Thymus (tissue), 11 donors: ENCODE measurements at regions not wholly inside any gene's neighbourhood (a gene's known extent, or its start where the extent isn't known, plus 50 kb on each side); places are given as distances from the start of the nearest gene placed in this dataset.

Experiments used
- DNase-seq, 9 donors: peaks; one replicate each; pipeline ENCODE4 v3.0.0-alpha.2; 2013; ENCODE audit warnings: low spot score in 9 of 9, low read depth in 6 of 9, missing footprints in 1 of 9
- H3K27ac ChIP-seq, 2 donors: one replicate each; pipeline ENCODE4 v1.5.1; 2013; ENCODE audit warnings: control low read depth in 1 of 2, low read depth in 1 of 2, low read length in 1 of 2, mild to moderate bottlenecking in 1 of 2, moderate library complexity in 1 of 2
- H3K27me3 ChIP-seq, 2 donors: one replicate each; pipeline ENCODE4 v1.5.1; 2013; ENCODE audit warnings: low read length in 1 of 2; ENCODE audit not compliant: control insufficient read depth in 2 of 2, insufficient read depth in 1 of 2
- H3K36me3 ChIP-seq, 2 donors: one replicate each; pipeline ENCODE4 v1.5.1; 2013; ENCODE audit warnings: low read length in 1 of 2, mild to moderate bottlenecking in 1 of 2, moderate library complexity in 1 of 2; ENCODE audit not compliant: control insufficient read depth in 2 of 2, insufficient read depth in 2 of 2
- H3K4me1 ChIP-seq, 2 donors: one replicate each; pipeline ENCODE4 v1.5.1; 2013; ENCODE audit warnings: low read length in 2 of 2; ENCODE audit not compliant: control insufficient read depth in 2 of 2, insufficient read depth in 2 of 2
- H3K4me3 ChIP-seq, 2 donors: one replicate each; pipeline ENCODE4 v1.5.1; 2013; ENCODE audit warnings: low read length in 2 of 2, control low read depth in 1 of 2, mild to moderate bottlenecking in 1 of 2
- H3K9me3 ChIP-seq, 2 donors: one replicate each; pipeline ENCODE4 v1.5.1; 2013; ENCODE audit warnings: low read length in 1 of 2, mild to moderate bottlenecking in 1 of 2; ENCODE audit not compliant: control insufficient read depth in 2 of 2, insufficient read depth in 1 of 2
- WGBS: extraction: QIAGEN DNeasy Blood & Tissue Kit; methylation state at CpG from one replicate; pipeline ENCODE4 v1.1.7; 2013; 5-methylcytosine and 5-hydroxymethylcytosine counted together
- donor health status: healthy.

GRCh38 chr17:53655591-53655990 is 167.1 kb upstream of the KIF2B start:
- Histone ChIP-seq H3K4me3 (no peak overlapping the region), H3K9me3 (no peaks in the 10 kb centered on the region), H3K4me1 (no peaks in the 10 kb centered on the region), H3K27me3 (no peaks in the 10 kb centered on the region), H3K27ac (no peak overlapping the region), H3K36me3 (no peaks in the 10 kb centered on the region)
- 80% methylated on average over 1 of the region's 1 CpG for WGBS
- DNase-seq = no peak

GRCh38 chr17:53649201-53649600 is 173.5 kb upstream of the KIF2B start:
- DNase-seq = no peak
- Histone ChIP-seq H3K27ac (no peak overlapping the region), H3K36me3 (no peaks in the 10 kb centered on the region), H3K9me3 (peaks cover 0 to 3% of the 10 kb centered on the region in 2 donors), H3K4me3 (no peak overlapping the region), H3K27me3 (no peaks in the 10 kb centered on the region), H3K4me1 (no peaks in the 10 kb centered on the region)
- 98% methylated on average over 1 of the region's 1 CpG for WGBS

- Histone ChIP-seq H3K27me3 (no peaks in the 10 kb centered on the region), H3K36me3 (no peaks in the 10 kb centered on the region), H3K9me3 (peaks cover 0 to 3% of the 10 kb centered on the region in 2 donors), H3K27ac (no peak overlapping the region), H3K4me1 (no peaks in the 10 kb centered on the region), H3K4me3 (no peak overlapping the region)
- 97% methylated on average over 2 of the region's 2 CpGs for WGBS
- DNase-seq = no peak
Measured at GRCh38 chr17:53646835-53647234, 175.9 kb upstream of the KIF2B start.

GRCh38 chr17:53640808-53641207 is 181.9 kb upstream of the KIF2B start:
- no peaks in the 10 kb centered on the region for H3K36me3 ChIP-seq

GRCh38 chr17:53635444-53635843 is 187.3 kb upstream of the KIF2B start:
- H3K36me3 ChIP-seq = no peaks in the 10 kb centered on the region
- H3K9me3 ChIP-seq = no peaks in the 10 kb centered on the region
- 85% methylated on average over 1 of the region's 1 CpG for WGBS
- H3K27ac ChIP-seq = no peak overlapping the region
- no peak overlapping the region for H3K4me3 ChIP-seq
- DNase-seq = no peak
- no peaks in the 10 kb centered on the region for H3K4me1 ChIP-seq
- no peaks in the 10 kb centered on the region for H3K27me3 ChIP-seq

More at GRCh38 chr17:53640808-53641207, 181.9 kb upstream of the KIF2B start:
- WGBS = 94% methylated on average over 1 of the region's 1 CpG
- no peaks in the 10 kb centered on the region for H3K27me3 ChIP-seq
- H3K4me1 ChIP-seq = no peaks in the 10 kb centered on the region
- no peak for DNase-seq
- H3K9me3 ChIP-seq = no peaks in the 10 kb centered on the region
- H3K27ac ChIP-seq = no peak overlapping the region
- H3K4me3 ChIP-seq = no peak overlapping the region

- Histone ChIP-seq H3K36me3 (no peaks in the 10 kb centered on the region), H3K9me3 (no peaks in the 10 kb centered on the region), H3K4me1 (no peaks in the 10 kb centered on the region), H3K27me3 (no peaks in the 10 kb centered on the region), H3K27ac (no peak overlapping the region), H3K4me3 (no peak overlapping the region)
- DNase-seq = no peak
- WGBS = 92% methylated on average over 1 of the region's 1 CpG
Measured at GRCh38 chr17:53633856-53634255, 188.9 kb upstream of the KIF2B start.

GRCh38 chr17:53631486-53631885 is 191.2 kb upstream of the KIF2B start:
- Histone ChIP-seq H3K27me3 (no peaks in the 10 kb centered on the region), H3K27ac (no peak overlapping the region), H3K4me1 (no peaks in the 10 kb centered on the region), H3K36me3 (no peaks in the 10 kb centered on the region), H3K4me3 (no peak overlapping the region), H3K9me3 (no peaks in the 10 kb centered on the region)
- DNase-seq = no peak
- WGBS = 58% methylated on average over 4 of the region's 4 CpGs

- no peaks in the 10 kb centered on the region for H3K4me1 ChIP-seq
- H3K36me3 ChIP-seq = no peaks in the 10 kb centered on the region
- WGBS = 82% methylated on average over 1 of the region's 1 CpG
- H3K9me3 ChIP-seq = no peaks in the 10 kb centered on the region
- H3K4me3 ChIP-seq = no peak overlapping the region
- H3K27ac ChIP-seq = no peak overlapping the region
- DNase-seq = no peak
- no peaks in the 10 kb centered on the region for H3K27me3 ChIP-seq
Measured at GRCh38 chr17:53630638-53631037, 192.1 kb upstream of the KIF2B start.

GRCh38 chr17:53630115-53630514 is 192.6 kb upstream of the KIF2B start:
- no peaks in the 10 kb centered on the region for H3K27me3 ChIP-seq
- H3K9me3 ChIP-seq = no peaks in the 10 kb centered on the region
- no peak overlapping the region for H3K4me3 ChIP-seq
- H3K27ac ChIP-seq = no peak overlapping the region
- no peaks in the 10 kb centered on the region for H3K36me3 ChIP-seq
- no peak for DNase-seq
- no peaks in the 10 kb centered on the region for H3K4me1 ChIP-seq
- WGBS = 71% methylated on average over 3 of the region's 3 CpGs

GRCh38 chr17:53629188-53629587 is 193.5 kb upstream of the KIF2B start:
- Histone ChIP-seq H3K9me3 (no peaks in the 10 kb centered on the region), H3K4me3 (no peak overlapping the region), H3K4me1 (no peaks in the 10 kb centered on the region), H3K27me3 (no peaks in the 10 kb centered on the region), H3K36me3 (no peaks in the 10 kb centered on the region), H3K27ac (no peak overlapping the region)
- 31% methylated on average over 1 of the region's 1 CpG for WGBS
- no peak for DNase-seq
